Stimulated activated naive CD4-positive, alpha-beta T cell (primary cell): ENCODE measurements at regions not wholly inside any gene's neighbourhood (a gene's known extent, or its start where the extent isn't known, plus 50 kb on each side); places are given as distances from the start of the nearest gene placed in this dataset.
A peak's percentile ranks its signal among the peaks of the same experiment; 100 is the strongest.

Experiments
- DNase-seq, 6 experiments: peaks; one replicate each; lab custom pipeline; 2025; lab: John Stamatoyannopoulos, UW

GRCh38 chr9:7946458-7946857 lies 146.9 kb upstream of the DMAC1 start:
- DNase-seq: no peak

- DNase-seq: no peak
Observed at GRCh38 chr9:7944572-7944971, 145.0 kb upstream of the DMAC1 start.

GRCh38 chr9:7937761-7938491 lies 138.3 kb upstream of the DMAC1 start:
- no peak for DNase-seq

GRCh38 chr9:7936996-7937395 lies 137.4 kb upstream of the DMAC1 start:
- DNase-seq: no peak

- peak in 2 of 6 experiments; percentile 15 to 47 for DNase-seq
Observed at GRCh38 chr9:7936163-7936562, 136.6 kb upstream of the DMAC1 start.

GRCh38 chr9:7935681-7936080 lies 136.1 kb upstream of the DMAC1 start:
- DNase-seq: peak in 3 of 6 experiments; percentile 73 to 78 (median 77)

GRCh38 chr9:7932767-7933166 lies 133.2 kb upstream of the DMAC1 start:
- no peak for DNase-seq

GRCh38 chr9:7930613-7931012 lies 131.0 kb upstream of the DMAC1 start:
- no peak for DNase-seq

- DNase-seq: no peak
Observed at GRCh38 chr9:7921545-7922197, 122.1 kb upstream of the DMAC1 start.

- no peak for DNase-seq
Observed at GRCh38 chr9:7912037-7912535, 112.5 kb upstream of the DMAC1 start.

GRCh38 chr9:7910426-7911020 lies 110.9 kb upstream of the DMAC1 start:
- DNase-seq: no peak

GRCh38 chr9:7909537-7909936 lies 110.0 kb upstream of the DMAC1 start:
- no peak for DNase-seq

GRCh38 chr9:7907551-7908337 lies 108.2 kb upstream of the DMAC1 start:
- no peak for DNase-seq

- no peak for DNase-seq
Observed at GRCh38 chr9:7906783-7907550, 107.4 kb upstream of the DMAC1 start.

GRCh38 chr9:7901621-7902020 lies 102.0 kb upstream of the DMAC1 start:
- no peak for DNase-seq

GRCh38 chr9:7900541-7900940 lies 101.0 kb upstream of the DMAC1 start:
- DNase-seq: no peak

- DNase-seq: no peak
Observed at GRCh38 chr9:7899753-7900152, 100.2 kb upstream of the DMAC1 start.

GRCh38 chr9:7894231-7894630 lies 94.7 kb upstream of the DMAC1 start:
- DNase-seq: no peak

- no peak for DNase-seq
Observed at GRCh38 chr9:7892975-7893374, 93.4 kb upstream of the DMAC1 start.

- DNase-seq: no peak
Observed at GRCh38 chr9:7879551-7880245, 80.1 kb upstream of the DMAC1 start.
